IPS DF 19.7 (cell line): ENCODE measurements at regions not wholly inside any gene's neighbourhood (a gene's known extent, or its start where the extent isn't known, plus 50 kb on each side); places are given as distances from the start of the nearest gene placed in this dataset.
"Not testable (repeated sequence)": the region's sequence is repeated elsewhere in the genome, so short reads cannot be mapped to it uniquely, and the experiment has no call there.

Experiments used
- DNase-seq: peaks from one replicate; pipeline ENCODE4 v3.0.0-alpha.2; 2013; ENCODE audit warnings: low read depth, low spot score

DNA sequence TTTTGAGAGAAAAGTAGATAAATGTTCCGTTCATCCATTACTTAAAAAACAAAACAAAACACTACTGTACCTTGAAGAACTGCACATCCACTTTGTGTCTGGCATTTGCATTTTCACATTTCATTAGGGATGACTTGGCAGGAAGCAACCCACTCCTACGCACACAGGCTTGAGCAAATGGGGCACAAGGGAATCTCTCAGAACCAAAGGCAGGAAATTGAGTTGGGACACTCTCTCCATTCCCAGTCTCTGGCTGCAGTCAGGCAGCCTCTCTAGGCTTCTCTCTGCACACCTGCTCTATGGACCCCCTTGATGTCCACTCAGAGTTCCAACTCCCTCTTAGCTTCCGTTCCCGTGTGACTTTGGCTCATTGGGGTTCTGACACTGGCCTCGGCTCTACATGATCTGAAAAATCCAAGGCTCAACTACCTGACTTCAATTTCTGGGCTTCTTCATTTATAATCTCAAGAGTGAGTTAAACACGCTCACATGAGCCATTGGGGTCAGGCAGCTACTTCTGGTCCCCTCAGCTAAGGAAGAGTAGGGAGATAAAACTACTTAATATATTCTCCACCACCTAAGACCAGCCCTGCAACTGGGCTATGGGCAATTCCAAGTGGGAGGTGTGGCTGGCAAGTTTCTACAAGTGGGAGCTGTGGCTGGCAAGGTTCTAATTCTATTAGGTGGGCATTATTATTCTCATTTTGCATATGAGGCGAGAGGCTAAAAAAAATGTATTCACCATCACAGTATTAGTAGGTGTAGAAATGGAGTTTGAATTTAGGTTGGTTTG, 251.9 kb downstream of the SOD2 start:
- no peak for DNase-seq

DNA sequence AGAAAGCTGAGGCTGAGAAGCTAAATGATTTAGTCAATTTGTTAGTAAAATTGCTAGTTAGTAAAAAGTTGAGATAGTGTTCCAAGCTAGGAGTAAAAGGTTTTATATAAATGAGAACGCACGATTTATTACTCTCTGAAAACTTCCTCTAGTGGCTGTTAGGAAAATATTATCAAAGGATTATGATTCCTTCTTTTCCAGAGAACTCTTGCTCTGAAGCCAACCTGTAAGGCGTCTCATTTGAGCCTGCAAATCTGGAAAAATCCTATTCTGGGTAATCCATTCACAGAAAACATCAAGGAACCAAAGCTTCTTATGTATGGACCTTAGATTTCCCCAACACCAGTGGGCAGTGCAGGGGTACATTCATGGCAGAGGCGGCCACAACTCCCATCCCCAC, 252.7 kb downstream of the SOD2 start:
- no peak for DNase-seq

GRCh38 chr6:159439651-159440050, 253.4 kb downstream of the SOD2 start:
- no peak for DNase-seq

DNA sequence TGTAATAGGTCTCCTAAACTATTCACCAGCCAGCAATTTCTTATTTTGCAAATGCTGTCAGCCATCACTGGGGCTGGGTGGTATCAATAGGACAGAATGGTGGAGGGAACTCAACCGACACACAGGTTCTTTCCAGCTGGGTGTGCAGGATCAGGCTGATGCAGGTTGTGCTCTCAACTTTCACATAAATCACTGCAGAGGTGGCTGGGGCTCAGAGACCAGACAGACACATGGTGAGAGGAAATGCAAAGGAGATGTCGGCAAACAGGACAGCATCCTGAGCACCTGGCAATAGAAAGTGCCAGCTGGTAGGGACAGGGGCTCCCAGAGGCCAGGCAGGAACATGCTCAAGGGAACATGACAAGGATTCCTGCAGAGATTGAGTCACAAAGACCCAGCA, 254.9 kb downstream of the SOD2 start:
- no peak for DNase-seq

DNA sequence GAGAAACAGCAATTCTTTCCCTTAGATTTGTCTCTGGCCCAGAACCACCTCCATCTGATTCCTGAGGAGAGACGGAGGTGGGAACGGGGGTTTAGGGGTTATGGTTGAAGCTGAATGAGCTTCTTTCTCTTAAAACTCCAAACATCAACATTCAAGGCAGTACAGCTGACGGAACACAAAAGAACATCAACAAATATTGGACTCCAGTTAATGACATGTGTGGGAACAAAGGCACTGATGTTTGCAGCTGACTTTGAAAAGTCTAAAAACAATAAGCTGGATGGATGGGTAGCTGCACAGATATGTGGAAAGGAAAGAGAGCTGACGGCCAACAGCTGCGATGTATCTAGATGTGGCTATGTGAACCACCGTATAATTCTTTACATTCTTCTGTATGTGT, 256.5 kb downstream of the SOD2 start:
- DNase-seq = no peak

GRCh38 chr6:159435701-159436100, 257.3 kb downstream of the SOD2 start:
- no peak for DNase-seq

DNA sequence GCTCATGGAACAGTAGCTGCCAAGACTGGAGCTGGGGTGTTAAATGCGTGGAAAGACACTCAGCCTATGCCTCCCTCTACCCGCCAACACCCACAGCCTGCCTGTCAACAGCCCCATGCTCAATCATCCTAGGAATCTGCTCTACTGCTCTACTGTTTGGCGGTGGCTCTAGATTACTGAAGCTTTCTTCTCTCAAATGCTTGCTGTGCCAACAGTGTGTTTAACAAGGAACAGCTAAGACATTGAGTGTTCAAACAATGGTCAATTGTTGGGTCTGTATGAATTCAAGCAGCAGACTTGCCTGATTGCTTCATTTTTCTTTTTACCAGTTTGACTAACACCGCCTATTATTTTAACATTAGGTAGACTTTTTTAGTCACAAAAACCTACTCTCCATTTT, 258.6 kb downstream of the SOD2 start:
- no peak for DNase-seq

DNA sequence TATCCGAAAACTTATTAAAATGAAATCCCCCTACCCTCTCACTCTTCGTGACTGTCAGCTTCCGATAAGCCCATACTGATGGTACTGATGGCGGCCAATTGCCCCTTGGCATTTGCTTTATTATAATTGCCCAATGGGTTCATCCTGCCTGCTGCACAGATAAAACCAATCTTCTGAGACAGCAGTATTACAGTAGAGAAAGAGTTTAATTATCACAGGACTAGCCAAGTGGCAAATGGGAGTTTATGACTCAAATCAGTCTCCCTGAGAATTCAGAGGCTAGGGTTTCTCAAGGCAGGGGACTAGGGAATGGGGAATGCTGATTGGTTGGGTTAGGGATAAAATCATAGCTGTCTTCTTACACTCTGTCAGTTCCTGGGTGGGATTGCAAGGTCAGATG, 259.5 kb downstream of the SOD2 start:
- DNase-seq = no peak

DNA sequence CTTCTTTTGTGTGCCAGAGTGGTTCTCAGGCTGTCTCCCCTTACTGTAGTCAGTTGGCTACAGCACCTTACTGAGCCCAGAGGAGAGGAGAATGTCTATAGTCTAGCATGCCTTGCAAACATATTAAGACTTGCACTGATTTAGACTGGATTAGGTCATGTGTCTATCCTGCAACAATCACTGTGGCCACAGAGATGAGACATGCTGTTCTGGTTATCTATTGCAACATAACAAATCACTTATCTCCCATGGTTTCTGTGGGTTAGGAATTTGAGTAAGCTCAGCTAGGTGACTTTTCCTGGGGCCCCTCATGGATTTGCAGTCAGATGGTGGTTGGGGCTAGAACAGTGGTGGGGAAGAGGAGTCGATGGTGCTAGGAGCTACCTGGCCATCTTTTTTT, 261.3 kb downstream of the SOD2 start:
- no peak for DNase-seq

DNA sequence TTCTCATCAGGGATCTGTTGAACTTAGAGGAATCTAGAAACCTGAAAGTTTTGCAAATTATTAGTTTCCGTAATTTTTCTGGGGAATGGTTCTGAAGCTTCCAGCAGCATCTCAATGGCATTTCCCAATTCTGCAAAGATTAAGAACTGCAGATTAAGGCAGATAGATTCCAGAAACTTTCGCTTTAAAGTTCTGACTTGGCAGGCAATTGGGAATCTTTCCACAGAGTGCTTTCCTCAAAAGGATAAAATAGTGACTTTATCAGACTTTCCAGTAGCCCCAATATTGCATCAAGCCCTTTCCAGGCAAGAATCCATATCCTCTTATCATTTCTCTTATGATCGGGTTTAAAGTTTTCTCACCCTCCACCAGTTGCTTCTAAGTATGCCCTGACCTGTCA, 261.1 kb downstream of the FNDC1 start:
- DNase-seq = no peak

DNA sequence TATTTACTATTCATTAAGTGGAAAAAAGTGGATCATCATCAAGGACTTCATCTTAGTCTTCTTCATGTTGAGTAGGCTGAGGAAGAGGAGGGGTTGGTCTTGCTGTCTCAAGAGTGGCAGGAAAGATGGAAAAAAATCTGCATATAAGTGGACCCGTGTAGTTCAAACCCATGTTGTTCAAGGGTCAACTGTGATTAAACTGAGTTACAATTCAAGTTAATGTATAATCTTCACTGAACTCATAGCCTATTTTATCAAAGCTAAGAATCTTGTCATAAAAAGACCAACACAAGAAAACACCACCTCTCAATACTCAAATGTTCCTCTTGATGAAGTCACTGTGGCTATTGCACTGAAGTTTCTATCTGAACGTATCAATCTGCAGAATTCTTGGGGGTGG, 260.2 kb downstream of the FNDC1 start:
- DNase-seq = no peak

GRCh38 chr6:159427771-159428170, 258.6 kb downstream of the FNDC1 start:
- DNase-seq = no peak

DNA sequence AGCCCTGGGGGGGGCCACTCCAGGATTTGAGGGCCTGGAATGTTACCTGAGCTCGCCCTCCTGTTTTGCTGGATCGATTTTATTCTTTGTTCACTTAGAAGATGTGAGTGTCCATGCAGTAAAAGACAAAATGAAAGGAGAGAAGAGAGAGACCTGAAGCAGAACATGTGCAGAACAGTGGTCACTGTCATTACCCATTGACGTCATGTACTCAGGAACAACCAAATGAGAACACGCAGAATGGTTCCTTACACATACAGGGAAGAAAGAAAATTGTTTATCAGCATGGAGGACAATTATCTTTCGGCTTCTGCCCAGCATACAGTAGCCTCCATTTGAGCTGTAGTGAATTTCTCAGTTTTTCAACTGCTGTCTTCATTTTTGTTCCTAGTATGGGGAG, 258.1 kb downstream of the FNDC1 start:
- DNase-seq = no peak

DNA sequence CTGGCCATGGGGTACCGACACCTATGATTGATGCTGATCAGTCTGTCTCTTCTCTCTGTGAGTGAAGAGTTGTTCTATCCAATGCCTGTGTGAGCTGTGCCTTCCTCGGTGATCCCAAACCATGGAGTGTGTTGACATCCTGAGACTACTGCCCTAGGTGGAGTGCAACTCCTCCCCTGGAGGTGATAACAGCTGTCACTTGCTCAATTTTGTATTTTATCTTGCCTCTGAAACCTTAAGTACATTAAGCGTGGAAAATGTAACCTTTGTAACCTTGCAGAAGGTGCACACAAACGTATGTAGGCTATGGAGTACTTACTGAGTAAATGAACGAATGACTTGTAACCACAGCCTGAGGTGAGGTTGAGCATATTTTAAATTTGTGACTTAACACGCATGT, 256.2 kb downstream of the FNDC1 start:
- DNase-seq = no peak

GRCh38 chr6:159422041-159422984, 253.1 kb downstream of the FNDC1 start:
- no peak for DNase-seq

GRCh38 chr6:159421586-159421985, 252.4 kb downstream of the FNDC1 start:
- DNase-seq = no peak

DNA sequence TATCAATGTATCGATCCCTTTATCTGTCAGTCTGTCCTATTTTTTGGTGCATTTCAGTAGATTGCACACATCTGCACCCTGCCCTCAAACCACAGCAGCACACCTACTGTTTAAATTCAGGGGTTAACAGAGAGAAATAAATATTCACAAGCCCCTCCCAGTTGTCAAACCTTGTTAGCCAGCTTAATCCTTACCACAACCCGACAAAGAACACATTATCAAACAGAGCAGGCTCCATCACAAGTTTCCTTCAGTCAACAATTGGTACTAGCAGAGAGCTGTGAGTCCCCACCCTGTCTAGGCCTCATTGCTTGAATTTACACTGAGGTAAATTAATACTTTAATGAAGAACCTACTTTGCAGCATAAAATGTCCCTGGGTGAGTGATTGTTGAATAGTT, 249.8 kb downstream of the FNDC1 start:
- DNase-seq = no peak

GRCh38 chr6:159416891-159417560, 247.8 kb downstream of the FNDC1 start:
- DNase-seq = no peak

DNA sequence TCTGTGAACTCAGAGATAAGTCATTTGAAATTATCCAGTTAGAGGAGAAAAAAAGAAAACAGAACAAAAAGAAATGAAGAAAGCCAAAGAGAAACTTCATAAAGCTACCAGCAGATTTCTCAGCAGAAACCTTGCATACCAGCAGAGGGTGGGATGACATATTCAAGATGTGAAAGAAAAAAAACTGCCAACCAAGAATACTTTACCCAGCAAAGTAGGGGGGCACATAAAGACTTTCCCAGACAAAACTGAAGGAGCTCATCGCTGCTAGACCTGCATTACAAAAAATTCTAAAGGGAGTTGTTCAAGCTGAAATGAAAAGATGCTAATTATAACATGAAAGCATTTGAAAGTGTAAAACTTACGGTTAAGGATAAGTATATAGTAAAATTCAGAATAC, 246.3 kb downstream of the FNDC1 start:
- DNase-seq = no peak

DNA sequence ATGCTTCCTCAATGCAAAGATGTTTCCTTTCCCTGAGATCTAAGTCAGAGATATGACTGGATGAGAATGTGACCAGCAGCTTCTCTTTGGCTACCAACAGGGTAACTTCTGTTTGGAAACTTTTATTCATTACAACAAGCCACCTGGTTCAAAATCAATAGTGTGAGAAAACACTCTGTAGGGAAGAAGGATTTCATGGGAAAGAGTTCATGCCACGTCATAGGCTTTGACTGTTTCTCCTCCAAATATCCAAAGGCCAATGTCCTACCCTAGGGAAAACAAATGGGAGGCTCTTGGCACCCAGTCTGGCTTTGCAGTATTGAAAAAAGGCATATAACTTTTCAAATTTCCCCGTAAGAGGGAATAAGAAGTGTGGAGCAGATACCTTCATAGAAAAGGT, 245.5 kb downstream of the FNDC1 start:
- DNase-seq = no peak

GRCh38 chr6:159407211-159407780, 238.1 kb downstream of the FNDC1 start:
- not testable (repeated sequence) for DNase-seq

- no peak for DNase-seq
Observed at GRCh38 chr6:159404296-159404695, 235.1 kb downstream of the FNDC1 start.
